Vagina (tissue), 2 donors: ENCODE measurements at regions not wholly inside any gene's neighbourhood (a gene's known extent, or its start where the extent isn't known, plus 50 kb on each side); places are given as distances from the start of the nearest gene placed in this dataset.

Experiments
- POLR2AphosphoS5 ChIP-seq, 2 donors: sonication (generic); formaldehyde crosslinking; IDR thresholded peaks; one replicate each; pipeline ENCODE4 v1.9.0; 2017; ENCODE audit warnings: antibody characterized with exemption in 2 of 2, mild to moderate bottlenecking in 2 of 2, low read depth in 1 of 2; ENCODE audit not compliant: insufficient read depth in 1 of 2
- TF ChIP-seq, protein P1 (sequence below), 3 experiments: fragments of 450-650 bp in 2 of 3; fragments of 200-600 bp in 1 of 3; sonication (generic) in 1 of 3; IDR thresholded peaks; one replicate each; pipeline ENCODE4 v1.5.1; 2017 to 2019; ENCODE audit warnings: antibody characterized with exemption in 3 of 3, mild to moderate bottlenecking in 2 of 3, moderate library complexity in 2 of 3

DNA sequence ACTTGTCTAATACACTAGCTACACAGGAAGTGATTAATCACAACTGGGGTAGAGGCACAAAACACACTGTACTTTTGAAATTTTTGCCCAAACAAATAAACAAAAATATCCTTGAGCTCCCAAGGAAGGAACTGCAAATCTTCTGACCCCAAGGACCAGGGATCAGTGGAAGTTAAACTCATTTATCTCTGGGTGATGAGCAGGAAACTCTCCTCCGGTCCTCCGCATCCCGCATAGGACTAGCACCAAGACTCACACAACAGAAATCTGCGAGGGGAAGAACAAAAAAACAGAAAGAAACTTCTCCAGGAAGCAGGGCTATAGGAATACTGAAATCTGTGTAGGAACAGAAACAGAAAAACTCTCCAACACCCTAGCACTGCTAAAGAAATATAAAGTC lies 650.3 kb downstream of the DCDC2C start:
- TF ChIP-seq POLR2AphosphoS5 (IDR thresholded peaks at IDR 0.05; ENCODE audit: insufficient read depth in 1 of 2, low read depth in 1 of 2), result no peak
- TF ChIP-seq, protein P1, sequence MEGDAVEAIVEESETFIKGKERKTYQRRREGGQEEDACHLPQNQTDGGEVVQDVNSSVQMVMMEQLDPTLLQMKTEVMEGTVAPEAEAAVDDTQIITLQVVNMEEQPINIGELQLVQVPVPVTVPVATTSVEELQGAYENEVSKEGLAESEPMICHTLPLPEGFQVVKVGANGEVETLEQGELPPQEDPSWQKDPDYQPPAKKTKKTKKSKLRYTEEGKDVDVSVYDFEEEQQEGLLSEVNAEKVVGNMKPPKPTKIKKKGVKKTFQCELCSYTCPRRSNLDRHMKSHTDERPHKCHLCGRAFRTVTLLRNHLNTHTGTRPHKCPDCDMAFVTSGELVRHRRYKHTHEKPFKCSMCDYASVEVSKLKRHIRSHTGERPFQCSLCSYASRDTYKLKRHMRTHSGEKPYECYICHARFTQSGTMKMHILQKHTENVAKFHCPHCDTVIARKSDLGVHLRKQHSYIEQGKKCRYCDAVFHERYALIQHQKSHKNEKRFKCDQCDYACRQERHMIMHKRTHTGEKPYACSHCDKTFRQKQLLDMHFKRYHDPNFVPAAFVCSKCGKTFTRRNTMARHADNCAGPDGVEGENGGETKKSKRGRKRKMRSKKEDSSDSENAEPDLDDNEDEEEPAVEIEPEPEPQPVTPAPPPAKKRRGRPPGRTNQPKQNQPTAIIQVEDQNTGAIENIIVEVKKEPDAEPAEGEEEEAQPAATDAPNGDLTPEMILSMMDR (IDR thresholded peaks at IDR 0.05), result no peak
